ENCODE measurements at regions not wholly inside any gene's neighbourhood (a gene's known extent, or its start where the extent isn't known, plus 50 kb on each side); places are given as distances from the start of the nearest gene placed in this dataset.
"Not testable (repeated sequence)": the region's sequence is repeated elsewhere in the genome, so short reads cannot be mapped to it uniquely, and the experiment has no call there.

DNA sequence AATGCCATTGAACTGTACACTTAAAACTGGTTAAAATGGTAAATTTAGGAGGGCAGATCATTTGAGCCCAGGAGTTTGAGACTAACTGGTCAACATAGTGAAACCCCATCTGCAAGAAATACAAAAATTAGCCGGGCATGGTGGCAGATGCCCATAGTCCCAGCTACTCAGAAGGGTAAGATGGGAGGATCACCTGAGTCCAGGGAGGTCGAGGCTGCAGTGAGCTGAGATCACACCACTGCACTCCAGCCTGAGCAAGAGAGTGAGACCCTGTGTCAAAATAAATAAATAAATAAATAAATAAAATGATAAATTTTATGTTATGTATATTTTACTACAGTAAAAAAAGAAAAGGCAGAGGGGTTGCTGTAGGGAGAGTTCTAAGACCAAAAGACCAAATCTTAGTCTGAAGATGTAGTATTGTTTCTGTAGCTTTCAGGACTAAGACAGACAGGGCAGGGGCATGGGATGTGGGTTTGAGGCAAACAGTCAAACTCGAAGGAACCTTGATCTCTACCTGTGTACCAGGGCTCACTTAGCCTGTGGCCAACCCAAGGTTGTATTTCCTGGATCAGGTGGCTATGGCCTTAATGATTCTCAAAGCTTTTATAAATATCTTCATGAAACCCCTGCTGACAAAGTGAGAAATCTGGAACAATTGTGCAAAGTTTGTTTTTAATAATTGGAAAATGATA is 316.7 kb downstream of the CYRIA start:
- no peak overlapping the region for H3K9ac ChIP-seq (ENCODE audit: low read length)
- no peaks in the 10 kb centered on the region for H3K4me1 ChIP-seq (ENCODE audit: control insufficient read depth, low read depth, low read length)
- no peaks in the 10 kb centered on the region for H3K36me3 ChIP-seq (ENCODE audit: control insufficient read depth, low read depth, low read length)
- H3K27ac ChIP-seq (ENCODE audit: low read length): no peak overlapping the region
- H3K27me3 ChIP-seq (ENCODE audit: control insufficient read depth, insufficient read depth, low read length): no peaks in the 10 kb centered on the region
- H3K4me3 ChIP-seq (ENCODE audit: low read length): no peak overlapping the region
- peaks cover 7% of the 10 kb centered on the region for H3K9me3 ChIP-seq (ENCODE audit: control insufficient read depth, low read depth, low read length)

DNA sequence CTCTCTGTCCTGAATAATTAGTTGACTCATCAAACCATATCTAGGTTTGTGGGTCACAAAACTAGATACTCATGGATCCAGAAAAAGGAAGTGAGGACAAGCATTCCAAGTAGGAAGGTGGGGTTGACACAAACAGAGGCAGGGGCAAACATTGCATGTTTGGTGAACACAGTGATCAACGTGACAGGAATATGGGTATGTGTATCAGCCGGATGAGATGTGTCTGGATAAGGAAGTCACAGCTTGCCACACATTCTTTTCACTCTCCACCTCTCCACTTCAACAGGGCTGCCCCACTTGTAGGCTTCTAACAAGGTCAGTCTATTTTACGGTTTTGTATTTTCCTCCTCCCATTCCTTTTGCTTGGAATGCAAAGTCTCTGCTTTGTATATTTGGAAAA is 319.0 kb downstream of the CYRIA start:
- Histone ChIP-seq H3K4me3 (ENCODE audit: low read length) (no peak overlapping the region), H3K27me3 (ENCODE audit: control insufficient read depth, insufficient read depth, low read length) (no peaks in the 10 kb centered on the region), H3K36me3 (ENCODE audit: control insufficient read depth, low read depth, low read length) (no peaks in the 10 kb centered on the region), H3K4me1 (ENCODE audit: control insufficient read depth, low read depth, low read length) (no peaks in the 10 kb centered on the region), H3K9me3 (ENCODE audit: control insufficient read depth, low read depth, low read length) (peaks cover 3% of the 10 kb centered on the region), H3K27ac (ENCODE audit: low read length) (no peak overlapping the region), H3K9ac (ENCODE audit: low read length) (no peak overlapping the region)

DNA sequence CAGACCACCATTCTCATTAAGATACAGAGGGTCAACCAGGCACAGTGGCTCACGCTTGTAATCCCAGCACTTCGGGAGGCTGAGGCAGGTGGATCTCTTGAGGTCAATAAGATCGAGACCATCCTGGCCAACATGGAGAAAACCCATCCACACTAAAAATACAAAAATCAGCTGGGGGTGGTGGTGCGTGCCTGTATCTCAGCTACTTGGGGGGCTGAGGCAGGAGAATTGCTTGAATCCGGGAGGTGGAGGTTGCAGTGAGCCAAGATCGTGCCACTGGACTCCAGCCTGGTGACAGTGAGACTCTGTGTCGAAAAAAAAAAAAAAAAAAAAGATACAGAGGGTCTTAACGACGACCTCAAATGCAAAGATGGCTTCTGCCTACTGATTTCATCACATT is 320.4 kb downstream of the CYRIA start:
- not testable (repeated sequence) for H3K9me3 ChIP-seq (ENCODE audit: control insufficient read depth, low read depth, low read length); H3K27me3 ChIP-seq (ENCODE audit: control insufficient read depth, insufficient read depth, low read length); H3K9ac ChIP-seq (ENCODE audit: low read length); H3K27ac ChIP-seq (ENCODE audit: low read length); H3K4me1 ChIP-seq (ENCODE audit: control insufficient read depth, low read depth, low read length); H3K36me3 ChIP-seq (ENCODE audit: control insufficient read depth, low read depth, low read length); H3K4me3 ChIP-seq (ENCODE audit: low read length)

GRCh38 chr2:16339206-16339605 is 326.4 kb downstream of the CYRIA start:
- Histone ChIP-seq H3K9me3 (ENCODE audit: control insufficient read depth, low read depth, low read length) (no peaks in the 10 kb centered on the region), H3K36me3 (ENCODE audit: control insufficient read depth, low read depth, low read length) (no peaks in the 10 kb centered on the region), H3K4me3 (ENCODE audit: low read length) (no peak overlapping the region), H3K4me1 (ENCODE audit: control insufficient read depth, low read depth, low read length) (peaks cover 9% of the 10 kb centered on the region), H3K9ac (ENCODE audit: low read length) (no peak overlapping the region), H3K27ac (ENCODE audit: low read length) (no peak overlapping the region), H3K27me3 (ENCODE audit: control insufficient read depth, insufficient read depth, low read length) (no peaks in the 10 kb centered on the region)

DNA sequence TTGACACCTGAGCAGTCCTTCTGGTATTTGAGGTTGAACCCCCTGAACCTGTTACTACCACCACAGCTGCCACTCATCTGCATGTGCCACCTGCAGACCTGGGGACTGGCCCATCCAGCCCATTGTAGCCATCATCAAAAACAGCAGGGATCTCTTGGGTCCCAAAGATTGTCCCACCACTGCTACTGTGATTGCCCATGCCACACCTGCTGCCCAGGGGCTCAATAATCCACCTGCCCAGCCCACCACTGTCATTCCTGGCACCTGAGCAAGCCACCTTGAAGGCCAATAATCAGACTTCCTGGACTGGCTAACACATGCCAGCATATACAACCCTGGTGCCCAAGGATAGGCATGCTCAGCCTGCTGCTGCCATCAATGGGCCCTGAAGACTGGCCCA is 327.6 kb downstream of the CYRIA start:
- Histone ChIP-seq H3K4me1 (ENCODE audit: control insufficient read depth, low read depth, low read length) (peaks cover 9% of the 10 kb centered on the region), H3K27me3 (ENCODE audit: control insufficient read depth, insufficient read depth, low read length) (no peaks in the 10 kb centered on the region), H3K9ac (ENCODE audit: low read length) (no peak overlapping the region), H3K9me3 (ENCODE audit: control insufficient read depth, low read depth, low read length) (no peaks in the 10 kb centered on the region), H3K27ac (ENCODE audit: low read length) (no peak overlapping the region), H3K4me3 (ENCODE audit: low read length) (no peak overlapping the region), H3K36me3 (ENCODE audit: control insufficient read depth, low read depth, low read length) (no peaks in the 10 kb centered on the region)

DNA sequence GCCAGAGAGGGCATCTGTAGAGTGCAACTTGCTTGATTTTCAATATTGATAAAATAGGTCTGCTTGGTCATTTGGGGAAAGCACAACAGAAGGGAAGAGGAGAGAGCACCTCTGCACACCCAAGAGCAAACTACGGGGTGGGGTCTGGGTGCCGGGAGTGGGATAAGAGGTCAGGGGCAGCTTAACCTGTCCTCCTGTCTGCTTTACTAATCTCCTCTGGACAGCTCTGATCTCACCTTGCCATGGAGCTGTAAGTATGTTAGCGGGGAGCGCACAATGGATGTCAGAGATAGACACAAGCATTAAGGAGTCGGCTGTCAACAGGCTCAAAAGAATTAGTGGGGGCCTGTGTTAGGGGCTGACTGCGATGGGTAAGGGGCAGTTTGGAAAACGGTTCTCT is 328.7 kb downstream of the CYRIA start:
- Histone ChIP-seq H3K9me3 (ENCODE audit: control insufficient read depth, low read depth, low read length) (no peaks in the 10 kb centered on the region), H3K4me3 (ENCODE audit: low read length) (no peak overlapping the region), H3K27ac (ENCODE audit: low read length) (no peak overlapping the region), H3K4me1 (ENCODE audit: control insufficient read depth, low read depth, low read length) (peaks cover 9% of the 10 kb centered on the region), H3K27me3 (ENCODE audit: control insufficient read depth, insufficient read depth, low read length) (no peaks in the 10 kb centered on the region), H3K36me3 (ENCODE audit: control insufficient read depth, low read depth, low read length) (no peaks in the 10 kb centered on the region), H3K9ac (ENCODE audit: low read length) (no peak overlapping the region)

GRCh38 chr2:16336491-16336890 is 329.1 kb downstream of the CYRIA start:
- Histone ChIP-seq H3K9me3 (ENCODE audit: control insufficient read depth, low read depth, low read length) (no peaks in the 10 kb centered on the region), H3K9ac (ENCODE audit: low read length) (no peak overlapping the region), H3K36me3 (ENCODE audit: control insufficient read depth, low read depth, low read length) (no peaks in the 10 kb centered on the region), H3K4me1 (ENCODE audit: control insufficient read depth, low read depth, low read length) (peaks cover 14% of the 10 kb centered on the region), H3K4me3 (ENCODE audit: low read length) (no peak overlapping the region), H3K27ac (ENCODE audit: low read length) (no peak overlapping the region), H3K27me3 (ENCODE audit: control insufficient read depth, insufficient read depth, low read length) (no peaks in the 10 kb centered on the region)

DNA sequence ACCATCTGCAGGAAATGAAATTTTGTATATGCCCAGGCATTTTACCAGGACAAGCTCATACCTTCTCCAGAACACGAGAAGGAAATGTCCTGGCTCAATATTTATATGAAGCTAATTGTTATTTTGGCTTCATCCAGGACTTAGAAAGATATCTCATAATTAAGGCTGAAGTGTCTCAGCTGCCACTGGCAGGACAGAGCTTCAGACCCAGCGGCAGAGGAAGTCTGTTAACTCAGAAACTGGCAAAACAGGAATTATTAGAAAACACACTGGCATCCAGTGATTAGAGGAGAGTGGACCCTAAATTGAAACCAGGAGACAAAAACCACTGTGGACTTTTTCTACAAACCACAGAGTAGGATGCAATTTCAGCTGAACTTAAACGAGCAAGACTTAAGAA is 329.7 kb downstream of the CYRIA start:
- Histone ChIP-seq H3K9me3 (ENCODE audit: control insufficient read depth, low read depth, low read length) (no peaks in the 10 kb centered on the region), H3K4me3 (ENCODE audit: low read length) (no peak overlapping the region), H3K27ac (ENCODE audit: low read length) (no peak overlapping the region), H3K36me3 (ENCODE audit: control insufficient read depth, low read depth, low read length) (no peaks in the 10 kb centered on the region), H3K4me1 (ENCODE audit: control insufficient read depth, low read depth, low read length) (peaks cover 19% of the 10 kb centered on the region), H3K9ac (ENCODE audit: low read length) (no peak overlapping the region), H3K27me3 (ENCODE audit: control insufficient read depth, insufficient read depth, low read length) (no peaks in the 10 kb centered on the region)

DNA sequence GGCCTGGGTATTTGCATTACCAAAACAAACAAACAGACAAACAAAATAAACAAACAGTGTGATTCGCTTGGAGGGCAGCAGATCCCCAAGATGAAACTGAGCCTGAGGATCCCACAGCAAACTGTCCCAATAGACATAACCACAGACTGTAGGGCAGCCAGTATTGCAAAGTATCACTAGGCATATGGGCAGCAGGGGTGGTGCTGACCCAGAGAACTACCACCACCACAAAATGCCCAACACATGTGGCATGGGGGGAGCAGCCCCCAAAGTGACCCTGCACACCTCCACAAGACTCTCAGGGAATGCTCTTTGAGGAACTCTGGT is 330.1 kb downstream of the CYRIA start:
- Histone ChIP-seq H3K9me3 (ENCODE audit: control insufficient read depth, low read depth, low read length) (no peaks in the 10 kb centered on the region), H3K4me1 (ENCODE audit: control insufficient read depth, low read depth, low read length) (peaks cover 23% of the 10 kb centered on the region), H3K9ac (ENCODE audit: low read length) (no peak overlapping the region), H3K4me3 (ENCODE audit: low read length) (no peak overlapping the region), H3K36me3 (ENCODE audit: control insufficient read depth, low read depth, low read length) (no peaks in the 10 kb centered on the region), H3K27ac (ENCODE audit: low read length) (no peak overlapping the region), H3K27me3 (ENCODE audit: control insufficient read depth, insufficient read depth, low read length) (no peaks in the 10 kb centered on the region)

DNA sequence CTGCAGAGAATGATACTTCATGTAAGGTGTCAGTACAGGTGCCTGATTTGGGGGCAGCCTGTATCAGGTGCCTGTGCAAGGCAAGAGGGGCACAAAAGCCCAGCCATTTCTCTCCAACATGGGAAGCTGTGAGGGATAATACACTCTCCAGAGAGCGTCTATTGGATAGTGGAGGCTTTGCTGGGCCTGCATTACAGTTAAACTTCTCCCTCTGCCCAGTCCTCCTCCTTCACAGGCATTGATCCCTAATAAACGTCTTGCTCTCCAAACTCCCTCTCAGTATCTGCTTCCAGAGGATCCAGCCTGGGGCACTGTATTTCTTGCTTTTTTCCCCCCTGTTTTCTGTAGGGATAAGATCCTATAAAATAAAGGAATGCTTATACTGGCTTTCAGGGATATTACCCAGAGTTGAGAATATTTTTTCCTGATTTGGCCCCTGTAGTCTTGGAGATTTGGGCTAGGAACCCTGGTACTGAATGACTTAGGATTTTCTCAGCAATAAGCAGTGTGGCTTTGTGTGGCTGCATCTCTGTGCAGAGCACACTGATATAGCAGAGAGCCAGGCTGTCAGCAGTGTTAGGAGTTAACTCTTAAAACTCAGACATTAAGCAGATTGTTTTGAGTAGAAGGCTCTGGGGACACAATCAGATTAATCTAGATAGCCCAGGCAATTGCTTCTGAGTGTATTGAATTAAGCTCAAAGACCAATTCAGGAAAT is 330.6 kb downstream of the CYRIA start:
- Histone ChIP-seq H3K27me3 (ENCODE audit: control insufficient read depth, insufficient read depth, low read length) (no peaks in the 10 kb centered on the region), H3K9ac (ENCODE audit: low read length) (no peak overlapping the region), H3K36me3 (ENCODE audit: control insufficient read depth, low read depth, low read length) (no peaks in the 10 kb centered on the region), H3K9me3 (ENCODE audit: control insufficient read depth, low read depth, low read length) (no peaks in the 10 kb centered on the region), H3K27ac (ENCODE audit: low read length) (no peak overlapping the region), H3K4me1 (ENCODE audit: control insufficient read depth, low read depth, low read length) (peaks cover 23% of the 10 kb centered on the region), H3K4me3 (ENCODE audit: low read length) (no peak overlapping the region)

DNA sequence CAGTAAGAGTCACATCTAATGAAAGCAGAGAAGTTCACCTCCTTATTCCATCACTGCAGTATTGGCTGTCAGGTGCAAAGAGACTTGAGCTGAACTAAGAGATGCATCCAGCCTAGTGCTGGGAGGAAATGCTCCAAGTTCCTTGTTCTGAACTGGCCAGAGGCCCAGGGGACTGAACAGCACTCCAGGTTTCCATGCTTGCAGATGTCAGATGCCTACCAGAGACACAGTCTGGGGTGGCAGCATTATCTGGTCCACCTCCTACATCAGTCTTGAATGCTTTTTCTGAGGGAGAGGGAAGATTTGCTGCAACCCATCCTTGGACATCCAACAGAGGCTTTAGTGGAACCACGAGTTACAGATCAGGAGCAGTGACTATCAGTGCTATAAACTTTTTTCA is 331.3 kb downstream of the CYRIA start:
- peaks cover 25% of the 10 kb centered on the region for H3K4me1 ChIP-seq (ENCODE audit: control insufficient read depth, low read depth, low read length)
- no peak overlapping the region for H3K27ac ChIP-seq (ENCODE audit: low read length)
- H3K9ac ChIP-seq (ENCODE audit: low read length): no peak overlapping the region
- H3K9me3 ChIP-seq (ENCODE audit: control insufficient read depth, low read depth, low read length): no peaks in the 10 kb centered on the region
- H3K27me3 ChIP-seq (ENCODE audit: control insufficient read depth, insufficient read depth, low read length): no peaks in the 10 kb centered on the region
- no peaks in the 10 kb centered on the region for H3K36me3 ChIP-seq (ENCODE audit: control insufficient read depth, low read depth, low read length)
- no peak overlapping the region for H3K4me3 ChIP-seq (ENCODE audit: low read length)

- Histone ChIP-seq H3K9me3 (ENCODE audit: control insufficient read depth, low read depth, low read length) (no peaks in the 10 kb centered on the region), H3K4me1 (ENCODE audit: control insufficient read depth, low read depth, low read length) (peaks cover 29% of the 10 kb centered on the region), H3K27ac (ENCODE audit: low read length) (no peak overlapping the region), H3K4me3 (ENCODE audit: low read length) (no peak overlapping the region), H3K36me3 (ENCODE audit: control insufficient read depth, low read depth, low read length) (no peaks in the 10 kb centered on the region), H3K9ac (ENCODE audit: low read length) (no peak overlapping the region), H3K27me3 (ENCODE audit: control insufficient read depth, insufficient read depth, low read length) (peaks cover 5% of the 10 kb centered on the region)
Observed at GRCh38 chr2:16333681-16334080, 332.0 kb downstream of the CYRIA start.

Data from iPS-18a (cell line).